ENCODE measurements at regions not wholly inside any gene's neighbourhood (a gene's known extent, or its start where the extent isn't known, plus 50 kb on each side); places are given as distances from the start of the nearest gene placed in this dataset.

GRCh38 chr20:60934724-60935123, 317.3 kb upstream of the CDH4 start:
- TF ChIP-seq, protein P1, sequence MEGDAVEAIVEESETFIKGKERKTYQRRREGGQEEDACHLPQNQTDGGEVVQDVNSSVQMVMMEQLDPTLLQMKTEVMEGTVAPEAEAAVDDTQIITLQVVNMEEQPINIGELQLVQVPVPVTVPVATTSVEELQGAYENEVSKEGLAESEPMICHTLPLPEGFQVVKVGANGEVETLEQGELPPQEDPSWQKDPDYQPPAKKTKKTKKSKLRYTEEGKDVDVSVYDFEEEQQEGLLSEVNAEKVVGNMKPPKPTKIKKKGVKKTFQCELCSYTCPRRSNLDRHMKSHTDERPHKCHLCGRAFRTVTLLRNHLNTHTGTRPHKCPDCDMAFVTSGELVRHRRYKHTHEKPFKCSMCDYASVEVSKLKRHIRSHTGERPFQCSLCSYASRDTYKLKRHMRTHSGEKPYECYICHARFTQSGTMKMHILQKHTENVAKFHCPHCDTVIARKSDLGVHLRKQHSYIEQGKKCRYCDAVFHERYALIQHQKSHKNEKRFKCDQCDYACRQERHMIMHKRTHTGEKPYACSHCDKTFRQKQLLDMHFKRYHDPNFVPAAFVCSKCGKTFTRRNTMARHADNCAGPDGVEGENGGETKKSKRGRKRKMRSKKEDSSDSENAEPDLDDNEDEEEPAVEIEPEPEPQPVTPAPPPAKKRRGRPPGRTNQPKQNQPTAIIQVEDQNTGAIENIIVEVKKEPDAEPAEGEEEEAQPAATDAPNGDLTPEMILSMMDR (IDR thresholded peaks at IDR 0.05) = no peak
- TF ChIP-seq E2F6 (IDR thresholded peaks at IDR 0.05; ENCODE audit: borderline replicate concordance, low read depth) = no peak
- TF ChIP-seq POLR2A (IDR thresholded peaks at IDR 0.05; ENCODE audit: low read length) = no peak
- no peak for TF ChIP-seq PHF8 (IDR thresholded peaks at IDR 0.05; ENCODE audit: borderline replicate concordance, low read depth)
- TF ChIP-seq RAD21 (conservative IDR thresholded peaks at IDR 0.05 in 1 of 2, IDR thresholded peaks at IDR 0.05 in 1 of 2) = no peak
- no peak for TF ChIP-seq MAFK (IDR thresholded peaks at IDR 0.05; ENCODE audit: partially characterized antibody)
- TF ChIP-seq, protein P2, sequence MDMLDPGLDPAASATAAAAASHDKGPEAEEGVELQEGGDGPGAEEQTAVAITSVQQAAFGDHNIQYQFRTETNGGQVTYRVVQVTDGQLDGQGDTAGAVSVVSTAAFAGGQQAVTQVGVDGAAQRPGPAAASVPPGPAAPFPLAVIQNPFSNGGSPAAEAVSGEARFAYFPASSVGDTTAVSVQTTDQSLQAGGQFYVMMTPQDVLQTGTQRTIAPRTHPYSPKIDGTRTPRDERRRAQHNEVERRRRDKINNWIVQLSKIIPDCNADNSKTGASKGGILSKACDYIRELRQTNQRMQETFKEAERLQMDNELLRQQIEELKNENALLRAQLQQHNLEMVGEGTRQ (IDR thresholded peaks at IDR 0.05) = no peak
- TF ChIP-seq MYC (IDR thresholded peaks at IDR 0.05; ENCODE audit: borderline replicate concordance, low read length) = no peak
- TF ChIP-seq CHD2 (IDR thresholded peaks at IDR 0.05; ENCODE audit: low read length, partially characterized antibody) = no peak
- TF ChIP-seq KDM1A (IDR thresholded peaks at IDR 0.05; ENCODE audit: low read depth) = no peak
- TF ChIP-seq HDAC2 (IDR thresholded peaks at IDR 0.05) = no peak
- TF ChIP-seq ZFP36 (IDR thresholded peaks at IDR 0.05; ENCODE audit: borderline replicate concordance, partially characterized antibody) = no peak
- no peak for TF ChIP-seq RCOR1 (IDR thresholded peaks at IDR 0.05; ENCODE audit: low read depth, low read length)
